OCI-LY7 (cell line): ENCODE measurements at regions not wholly inside any gene's neighbourhood (a gene's known extent, or its start where the extent isn't known, plus 50 kb on each side); places are given as distances from the start of the nearest gene placed in this dataset.

Experiments used
- CTCF ChIP-seq: fragments of 200-600 bp; sonication (generic); conservative IDR thresholded peaks from 2 replicates; pipeline ENCODE4 v1.5.1; 2014; ENCODE audit warnings: mild to moderate bottlenecking, antibody characterized with exemption, low read length, moderate library complexity, mixed read lengths
- EZH2phosphoT487 ChIP-seq: fragments of 200-600 bp; sonication (generic); IDR thresholded peaks from 2 replicates; pipeline ENCODE4 v1.6.1; 2018; ENCODE audit warnings: low read depth, borderline replicate concordance, mild to moderate bottlenecking, mixed run types, antibody characterized with exemption, low read length, moderate library complexity, mixed read lengths

DNA sequence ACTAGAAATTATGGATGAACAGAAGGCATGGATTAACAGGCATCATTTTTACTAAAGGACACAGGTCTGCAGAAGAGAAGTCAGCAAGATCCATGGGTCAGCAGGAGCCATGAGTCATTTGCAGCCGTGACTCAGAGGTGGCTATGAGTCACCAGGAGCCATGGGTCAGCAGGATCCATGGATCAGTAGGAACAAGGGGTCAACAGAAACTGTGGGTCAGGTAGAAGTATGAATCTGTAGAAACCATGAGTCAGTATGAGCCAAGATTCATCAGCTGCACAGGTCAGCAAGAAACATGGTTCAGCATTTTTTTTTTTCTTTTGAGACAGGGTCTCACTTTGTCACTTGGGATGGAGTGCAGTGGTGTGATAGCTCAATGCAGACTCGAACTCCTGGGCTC lies 58.2 kb upstream of the HS3ST4 start:
- TF ChIP-seq CTCF (no peak), EZH2phosphoT487 (no peak)
